Trophoblast cell (in vitro differentiated cells and primary cell): ENCODE measurements at regions not wholly inside any gene's neighbourhood (a gene's known extent, or its start where the extent isn't known, plus 50 kb on each side); places are given as distances from the start of the nearest gene placed in this dataset.
A peak's percentile ranks its signal among the peaks of the same experiment; 100 is the strongest.

Source experiments
- DNase-seq, 2 donors: peaks; one replicate each; pipeline ENCODE4 v3.0.0-alpha.2; 2016
- H2AFZ ChIP-seq: 2 replicates; pipeline ENCODE4 v1.6.1; 2013; ENCODE audit warnings: low read length, moderate library complexity, mild to moderate bottlenecking; ENCODE audit not compliant: insufficient read depth, poor library complexity
- H2AK5ac ChIP-seq: 2 replicates; pipeline ENCODE4 v1.6.1; 2013; ENCODE audit warnings: mild to moderate bottlenecking, low read length
- H2BK120ac ChIP-seq: 2 replicates; pipeline ENCODE4 v1.6.1; 2013; ENCODE audit warnings: low read length, mild to moderate bottlenecking, moderate library complexity; ENCODE audit not compliant: insufficient read depth, poor library complexity
- H2BK12ac ChIP-seq: 2 replicates; pipeline ENCODE4 v1.6.1; 2013; ENCODE audit warnings: mild to moderate bottlenecking, low read length, moderate library complexity
- H2BK5ac ChIP-seq: 2 replicates; pipeline ENCODE4 v1.6.1; 2013; ENCODE audit warnings: low read length, low read depth, moderate library complexity, mild to moderate bottlenecking; ENCODE audit not compliant: poor library complexity
- H3K14ac ChIP-seq: 2 replicates; pipeline ENCODE4 v1.6.1; 2013; ENCODE audit warnings: mild to moderate bottlenecking, low read length
- H3K18ac ChIP-seq: 2 replicates; pipeline ENCODE4 v1.6.1; 2013; ENCODE audit warnings: mild to moderate bottlenecking, low read length
- H3K23ac ChIP-seq: 2 replicates; pipeline ENCODE4 v1.6.1; 2013; ENCODE audit warnings: low read length
- H3K27ac ChIP-seq: 2 replicates; pipeline ENCODE4 v1.5.1; 2013; ENCODE audit warnings: low read depth, mild to moderate bottlenecking, inconsistent platforms, low read length, moderate library complexity
- H3K27me3 ChIP-seq: 2 replicates; pipeline ENCODE4 v1.6.1; 2013; ENCODE audit warnings: inconsistent platforms, mild to moderate bottlenecking, low read length, moderate library complexity; ENCODE audit not compliant: insufficient read depth
- H3K36me3 ChIP-seq, 2 experiments: 1 replicate in 1 of 2; 2 replicates in 1 of 2; pipeline ENCODE4 v1.6.1; 2013; ENCODE audit warnings: low read length in 2 of 2, mild to moderate bottlenecking in 2 of 2, moderate library complexity in 1 of 2; ENCODE audit not compliant: insufficient read depth in 2 of 2, control insufficient read depth in 1 of 2
- H3K4ac ChIP-seq: 2 replicates; pipeline ENCODE4 v1.6.1; 2013; ENCODE audit warnings: low read depth, mild to moderate bottlenecking, low read length, moderate library complexity
- H3K4me1 ChIP-seq, 2 experiments: 1 replicate in 1 of 2; 2 replicates in 1 of 2; pipeline ENCODE4 v1.6.1; 2013; ENCODE audit warnings: low read length in 2 of 2, mild to moderate bottlenecking in 2 of 2, moderate library complexity in 1 of 2; ENCODE audit not compliant: insufficient read depth in 2 of 2, control insufficient read depth in 1 of 2
- H3K4me2 ChIP-seq: 2 replicates; pipeline ENCODE4 v1.6.1; 2013; ENCODE audit warnings: inconsistent platforms, mild to moderate bottlenecking, low read length, moderate library complexity
- H3K4me3 ChIP-seq: 2 replicates; pipeline ENCODE4 v1.5.1; 2013; ENCODE audit warnings: mild to moderate bottlenecking, low read depth, low read length, inconsistent platforms
- H3K79me1 ChIP-seq: one replicate; pipeline ENCODE4 v1.6.1; 2013; ENCODE audit warnings: low read length
- H3K79me2 ChIP-seq: 2 replicates; pipeline ENCODE4 v1.6.1; 2013; ENCODE audit warnings: low read length, mild to moderate bottlenecking; ENCODE audit not compliant: control insufficient read depth, insufficient read depth, poor library complexity
- H3K9ac ChIP-seq: 2 replicates; pipeline ENCODE4 v1.6.1; 2013; ENCODE audit warnings: mild to moderate bottlenecking, low read length
- H3K9me3 ChIP-seq: 2 replicates; pipeline ENCODE4 v1.6.1; 2013; ENCODE audit warnings: low read depth, mild to moderate bottlenecking, control low read depth, inconsistent platforms, low read length; ENCODE audit not compliant: insufficient read depth
- H4K12ac ChIP-seq: 2 replicates; pipeline ENCODE4 v1.6.1; 2013; ENCODE audit warnings: low read depth, mild to moderate bottlenecking, low read length, moderate library complexity
- H4K8ac ChIP-seq: 2 replicates; pipeline ENCODE4 v1.6.1; 2013; ENCODE audit warnings: low read depth, mild to moderate bottlenecking, low read length, moderate library complexity
- H4K91ac ChIP-seq: one replicate; pipeline ENCODE4 v1.6.1; 2013; ENCODE audit warnings: low read depth, mild to moderate bottlenecking, low read length, moderate library complexity
- WGBS: extraction: QIAGEN DNeasy Blood & Tissue Kit; methylation state at CpG from one replicate; pipeline ENCODE4 v1.1.7; 2013; ENCODE audit warnings: missing lambda C conversion rate; ENCODE audit not compliant: insufficient read length, insufficient coverage; ENCODE audit errors: extremely low coverage; 5-methylcytosine and 5-hydroxymethylcytosine counted together

DNA sequence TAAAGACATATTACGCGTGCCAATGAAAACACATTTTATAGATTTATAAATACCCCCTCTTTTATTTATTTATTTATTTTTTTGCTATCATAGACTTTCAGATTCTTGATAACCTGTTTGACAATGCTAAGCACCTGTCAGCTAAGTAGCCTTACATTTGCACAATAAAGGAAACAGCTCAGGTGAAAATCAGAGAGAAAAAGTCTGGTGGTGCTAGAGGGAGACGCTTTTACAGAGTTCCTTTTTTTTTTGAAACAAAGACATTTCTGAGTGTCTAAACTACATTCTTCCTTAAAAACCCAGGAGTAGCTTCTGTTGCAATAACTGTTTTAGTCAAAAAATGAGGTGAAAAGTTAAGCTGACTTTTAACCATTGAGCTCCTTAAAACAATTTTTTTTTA lies 1611.6 kb downstream of the NCAM2 start:
- Histone ChIP-seq H2BK5ac (no peak overlapping the region), H3K4ac (no peak overlapping the region), H4K91ac (no peak overlapping the region), H3K36me3 (no peaks in the 10 kb centered on the region), H3K9me3 (no peaks in the 10 kb centered on the region), H2BK12ac (no peak overlapping the region), H4K8ac (no peak overlapping the region), H3K4me3 (no peak overlapping the region), H3K27ac (no peak overlapping the region), H2AFZ (no peak overlapping the region), H3K27me3 (no peaks in the 10 kb centered on the region), H2BK120ac (no peak overlapping the region), H3K9ac (no peak overlapping the region), H3K79me1 (no peaks in the 10 kb centered on the region), H3K14ac (no peak overlapping the region), H3K4me2 (no peak overlapping the region), H3K4me1 (no peaks in the 10 kb centered on the region), H2AK5ac (no peak overlapping the region), H3K23ac (no peak overlapping the region), H3K18ac (no peak overlapping the region), H4K12ac (no peak overlapping the region), H3K79me2 (no peaks in the 10 kb centered on the region)
- WGBS = no CpG with 5 or more reads among the region's 3 CpGs
- DNase-seq = peak in 1 of 2 donors; percentile 6

DNA sequence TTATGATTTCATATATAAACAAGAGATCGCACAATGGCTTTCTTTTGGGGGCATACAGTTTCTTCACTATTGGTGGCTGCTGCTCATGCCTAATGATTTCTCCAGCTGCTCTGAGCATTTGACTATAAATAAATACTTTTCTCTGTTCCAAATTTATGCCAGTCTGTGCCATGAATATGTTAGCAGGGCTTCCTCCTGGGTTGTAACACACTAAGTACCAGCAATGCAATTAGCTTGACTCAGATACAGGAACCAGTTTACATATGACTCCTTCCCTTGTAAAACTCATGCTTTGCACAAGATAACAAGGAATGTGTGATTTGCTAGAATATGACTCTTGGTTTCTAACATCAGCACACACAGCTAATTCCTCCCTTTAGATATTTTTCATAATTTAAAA lies 1629.7 kb downstream of the NCAM2 start:
- no peak for DNase-seq
- Histone ChIP-seq H3K27ac (no peak overlapping the region), H3K27me3 (no peaks in the 10 kb centered on the region), H3K4me3 (no peak overlapping the region), H3K4me2 (no peak overlapping the region), H3K9me3 (no peaks in the 10 kb centered on the region), H2BK120ac (no peak overlapping the region), H3K18ac (no peak overlapping the region), H2AFZ (no peak overlapping the region), H3K79me2 (no peaks in the 10 kb centered on the region), H3K36me3 (no peaks in the 10 kb centered on the region), H3K9ac (no peak overlapping the region), H3K23ac (no peak overlapping the region), H2AK5ac (no peak overlapping the region), H3K4me1 (no peaks in the 10 kb centered on the region), H3K4ac (no peak overlapping the region), H2BK5ac (no peak overlapping the region), H4K12ac (no peak overlapping the region), H3K14ac (no peak overlapping the region), H4K8ac (no peak overlapping the region), H4K91ac (no peak overlapping the region), H2BK12ac (no peak overlapping the region), H3K79me1 (no peaks in the 10 kb centered on the region)
- WGBS = no CpG with 5 or more reads among the region's 1 CpG

DNA sequence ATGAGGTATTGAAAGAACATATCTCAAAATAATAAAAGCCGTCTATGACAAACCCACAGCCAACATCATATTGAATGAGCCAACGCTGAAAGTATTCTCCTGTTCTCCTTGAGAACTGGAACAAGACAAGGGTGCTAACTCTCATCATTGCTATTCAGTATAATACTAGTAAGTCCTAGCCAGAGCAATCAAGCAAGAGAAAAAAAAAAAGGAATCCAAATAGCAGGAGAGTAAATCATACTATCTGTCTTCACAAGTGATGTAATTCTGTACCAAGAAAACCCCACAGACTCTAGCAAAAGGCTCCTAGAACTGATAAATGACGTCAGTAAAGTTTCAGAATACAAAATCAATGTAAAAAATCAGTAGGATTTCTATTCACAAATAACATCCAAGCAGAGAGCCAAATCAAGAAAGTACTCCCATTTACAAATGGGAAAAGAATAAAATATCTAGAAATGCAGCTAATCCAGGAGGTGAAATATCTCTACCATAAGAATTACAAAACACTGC lies 1632.8 kb downstream of the NCAM2 start:
- Histone ChIP-seq H3K23ac (no peak overlapping the region), H4K12ac (no peak overlapping the region), H3K79me2 (no peaks in the 10 kb centered on the region), H3K18ac (no peak overlapping the region), H3K36me3 (no peaks in the 10 kb centered on the region), H3K9me3 (no peaks in the 10 kb centered on the region), H3K9ac (no peak overlapping the region), H3K4me1 (no peaks in the 10 kb centered on the region), H3K27ac (no peak overlapping the region), H3K4ac (no peak overlapping the region), H2BK120ac (no peak overlapping the region), H2BK12ac (no peak overlapping the region), H4K8ac (no peak overlapping the region), H3K4me3 (no peak overlapping the region), H2AFZ (no peak overlapping the region), H2BK5ac (no peak overlapping the region), H4K91ac (no peak overlapping the region), H3K27me3 (no peaks in the 10 kb centered on the region), H3K14ac (no peak overlapping the region), H3K79me1 (no peaks in the 10 kb centered on the region), H3K4me2 (no peak overlapping the region), H2AK5ac (no peak overlapping the region)
- WGBS = no CpG with 5 or more reads among the region's 3 CpGs
- no peak for DNase-seq

DNA sequence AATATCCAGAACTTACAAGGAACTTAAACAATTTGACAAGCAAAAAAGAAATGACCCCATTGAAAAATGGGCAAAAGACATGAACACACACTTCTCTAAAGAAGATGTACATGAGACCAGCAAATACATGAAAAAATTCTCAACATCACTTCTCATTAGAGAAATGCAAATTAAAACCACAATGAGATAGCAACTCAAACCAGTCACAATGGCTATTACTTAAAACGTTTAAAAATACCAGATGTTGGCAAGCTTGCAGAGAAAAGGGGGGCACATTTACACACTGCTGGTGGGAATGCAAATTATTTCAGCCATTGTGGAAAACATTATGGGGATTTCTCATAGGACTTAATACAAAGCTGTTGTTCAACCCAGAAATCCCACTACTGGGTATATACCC lies 1634.0 kb downstream of the NCAM2 start:
- WGBS = no CpG with 5 or more reads among the region's 1 CpG
- H2BK120ac ChIP-seq = no peak overlapping the region
- no peak overlapping the region for H4K8ac ChIP-seq

More for the DNA sequence above, 1634.0 kb downstream of the NCAM2 start:
- Histone ChIP-seq H3K4ac (no peak overlapping the region), H3K14ac (no peak overlapping the region), H3K23ac (no peak overlapping the region), H2AFZ (no peak overlapping the region), H2BK12ac (no peak overlapping the region), H3K36me3 (no peaks in the 10 kb centered on the region), H3K18ac (no peak overlapping the region), H3K4me2 (no peak overlapping the region), H3K4me1 (no peaks in the 10 kb centered on the region), H4K91ac (no peak overlapping the region), H3K9ac (no peak overlapping the region), H3K4me3 (no peak overlapping the region), H4K12ac (no peak overlapping the region), H3K79me1 (no peaks in the 10 kb centered on the region), H3K9me3 (no peaks in the 10 kb centered on the region), H2AK5ac (no peak overlapping the region), H3K27me3 (no peaks in the 10 kb centered on the region), H2BK5ac (no peak overlapping the region), H3K27ac (no peak overlapping the region), H3K79me2 (no peaks in the 10 kb centered on the region)
- no peak for DNase-seq
